Hepatocyte (in vitro differentiated cells): ENCODE measurements at regions not wholly inside any gene's neighbourhood (a gene's known extent, or its start where the extent isn't known, plus 50 kb on each side); places are given as distances from the start of the nearest gene placed in this dataset.

Experiments
- EZH2 ChIP-seq: fragments of 200-600 bp; sonication (generic); IDR thresholded peaks from 2 replicates; pipeline ENCODE4 v1.6.1; 2016; ENCODE audit warnings: antibody characterized with exemption, mild to moderate bottlenecking, borderline replicate concordance
- TF ChIP-seq, protein P1 (sequence below): fragments of 200-600 bp; sonication (generic); IDR thresholded peaks from 2 replicates; pipeline ENCODE4 v1.5.1; 2016; ENCODE audit warnings: antibody characterized with exemption, mild to moderate bottlenecking; ENCODE audit not compliant: poor library complexity

DNA sequence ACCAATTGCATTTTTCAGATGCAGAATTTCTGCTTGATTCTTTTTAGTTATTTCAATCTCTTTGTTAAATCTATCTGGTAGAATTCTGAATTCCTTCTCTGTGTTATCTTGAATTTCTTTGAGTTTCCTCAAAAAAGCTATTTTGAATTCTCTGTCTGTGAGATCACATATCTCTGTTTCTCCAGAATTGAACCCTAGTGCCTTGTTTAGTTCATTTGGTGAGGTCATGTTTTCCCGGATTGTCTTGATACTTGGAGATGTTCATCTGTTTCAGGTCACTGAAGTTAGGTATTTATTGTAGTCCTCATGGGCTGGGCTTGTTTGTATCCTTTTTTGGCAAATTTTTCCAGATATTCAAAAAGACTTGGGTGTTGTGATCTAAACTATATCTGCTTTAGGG, 202.9 kb upstream of the SERP2 start:
- TF ChIP-seq, protein P1, sequence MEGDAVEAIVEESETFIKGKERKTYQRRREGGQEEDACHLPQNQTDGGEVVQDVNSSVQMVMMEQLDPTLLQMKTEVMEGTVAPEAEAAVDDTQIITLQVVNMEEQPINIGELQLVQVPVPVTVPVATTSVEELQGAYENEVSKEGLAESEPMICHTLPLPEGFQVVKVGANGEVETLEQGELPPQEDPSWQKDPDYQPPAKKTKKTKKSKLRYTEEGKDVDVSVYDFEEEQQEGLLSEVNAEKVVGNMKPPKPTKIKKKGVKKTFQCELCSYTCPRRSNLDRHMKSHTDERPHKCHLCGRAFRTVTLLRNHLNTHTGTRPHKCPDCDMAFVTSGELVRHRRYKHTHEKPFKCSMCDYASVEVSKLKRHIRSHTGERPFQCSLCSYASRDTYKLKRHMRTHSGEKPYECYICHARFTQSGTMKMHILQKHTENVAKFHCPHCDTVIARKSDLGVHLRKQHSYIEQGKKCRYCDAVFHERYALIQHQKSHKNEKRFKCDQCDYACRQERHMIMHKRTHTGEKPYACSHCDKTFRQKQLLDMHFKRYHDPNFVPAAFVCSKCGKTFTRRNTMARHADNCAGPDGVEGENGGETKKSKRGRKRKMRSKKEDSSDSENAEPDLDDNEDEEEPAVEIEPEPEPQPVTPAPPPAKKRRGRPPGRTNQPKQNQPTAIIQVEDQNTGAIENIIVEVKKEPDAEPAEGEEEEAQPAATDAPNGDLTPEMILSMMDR: no peak
- no peak for TF ChIP-seq EZH2
